GM18951 (cell line): ENCODE measurements at regions not wholly inside any gene's neighbourhood (a gene's known extent, or its start where the extent isn't known, plus 50 kb on each side); places are given as distances from the start of the nearest gene placed in this dataset.

Source experiments
- POLR2A ChIP-seq: IDR thresholded peaks from 4 replicates; pipeline ENCODE4 v1.6.1; 2011; ENCODE audit warnings: mild to moderate bottlenecking; ENCODE audit not compliant: insufficient read length, insufficient read depth; ENCODE audit errors: extremely low read depth
- in situ Hi-C: fragments of 300-500 bp; cut with MboI; formaldehyde crosslinking; loops from one replicate; pipeline ENCODE4 v1.12.0; 2022; ENCODE audit warnings: low sequenced_read_pairs, mixed read lengths, inconsistent platforms; ENCODE audit not compliant: unreplicated experiment

DNA sequence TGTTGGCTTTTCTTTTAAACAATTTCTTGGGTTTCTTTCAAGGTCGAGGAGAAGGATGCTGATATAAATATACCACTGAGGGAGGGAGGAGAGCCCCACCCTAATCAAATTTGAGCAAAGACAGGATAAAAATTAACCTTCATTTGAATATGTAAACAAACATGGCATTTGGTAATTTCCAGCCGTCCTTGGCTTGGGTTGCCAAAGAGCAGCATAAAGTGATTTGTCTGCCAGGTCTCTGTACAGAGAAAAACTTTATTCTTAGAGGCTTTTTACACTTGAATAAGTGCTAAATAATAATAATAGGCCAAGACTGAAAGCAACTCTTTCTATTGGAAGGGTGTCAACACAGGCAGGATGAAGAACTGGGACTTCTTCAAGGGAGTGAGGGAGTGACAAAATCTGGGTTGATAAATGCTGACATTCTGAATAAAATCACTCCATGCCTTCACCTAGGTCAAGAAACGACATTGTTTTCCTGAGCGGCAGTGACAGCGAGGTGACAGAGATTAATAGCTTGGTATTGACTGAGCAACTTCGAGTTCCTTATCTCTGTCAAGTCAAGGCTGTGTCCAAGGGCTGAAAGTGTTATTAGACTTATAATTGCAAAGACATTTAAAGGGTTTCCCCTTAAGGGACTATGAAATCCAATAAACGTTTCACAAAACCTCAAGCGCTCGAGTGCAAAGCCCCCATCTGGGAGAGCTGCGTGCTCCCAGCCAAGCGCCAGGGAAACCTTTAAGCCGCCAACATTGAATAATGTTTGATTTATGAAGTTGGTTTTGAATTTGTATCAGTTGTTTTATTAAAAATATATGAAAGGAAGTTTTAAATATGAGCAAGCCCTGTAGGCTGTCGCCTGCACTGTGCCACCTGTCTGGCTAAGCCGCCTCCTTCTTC, 269.5 kb upstream of the N4BP1 start:
- TF ChIP-seq POLR2A, result no peak
- in situ Hi-C loops, result no loop called here

DNA sequence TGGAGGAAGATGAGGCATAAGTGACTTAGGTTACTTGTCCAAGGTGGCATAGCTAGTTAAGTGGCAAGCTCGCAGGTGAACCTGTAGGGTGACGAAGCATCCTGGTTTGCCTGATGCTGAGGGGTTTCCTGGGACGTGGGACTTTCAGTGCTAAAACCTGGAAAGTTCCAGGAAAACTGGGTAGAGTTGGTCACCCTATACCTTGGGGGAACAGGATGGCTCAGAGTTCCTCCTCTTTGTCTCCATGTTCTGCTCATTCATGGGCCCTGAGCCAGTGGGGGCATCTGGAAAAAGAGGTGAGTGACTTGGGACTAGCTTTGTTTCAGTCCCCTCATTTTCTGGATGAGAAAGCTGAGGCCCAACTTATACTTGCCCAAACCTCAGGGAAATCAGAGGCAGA, 268.0 kb upstream of the N4BP1 start:
- TF ChIP-seq POLR2A, result no peak
- in situ Hi-C loops, result no loop called here

DNA sequence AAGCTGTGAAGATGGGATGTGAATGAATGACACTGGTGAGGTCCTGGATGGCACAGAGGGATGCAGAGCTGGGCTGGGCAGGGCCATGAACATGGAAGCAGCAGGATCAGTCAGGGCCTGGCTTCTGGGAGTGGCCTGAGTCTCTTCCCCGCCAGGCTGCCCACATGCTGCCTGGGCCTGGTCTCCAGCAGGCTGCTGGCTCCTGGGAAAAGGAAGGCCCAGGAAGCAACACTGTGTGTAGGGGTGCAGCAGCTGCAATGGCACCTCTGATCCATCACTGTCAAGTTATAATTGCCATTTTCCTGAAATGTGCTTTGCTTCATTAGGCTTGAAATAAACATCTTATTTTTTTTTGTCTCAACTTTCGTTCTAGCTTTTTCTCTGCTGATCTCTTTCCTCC, 260.2 kb upstream of the N4BP1 start:
- in situ Hi-C loops, result no loop called here
- no peak for TF ChIP-seq POLR2A

DNA sequence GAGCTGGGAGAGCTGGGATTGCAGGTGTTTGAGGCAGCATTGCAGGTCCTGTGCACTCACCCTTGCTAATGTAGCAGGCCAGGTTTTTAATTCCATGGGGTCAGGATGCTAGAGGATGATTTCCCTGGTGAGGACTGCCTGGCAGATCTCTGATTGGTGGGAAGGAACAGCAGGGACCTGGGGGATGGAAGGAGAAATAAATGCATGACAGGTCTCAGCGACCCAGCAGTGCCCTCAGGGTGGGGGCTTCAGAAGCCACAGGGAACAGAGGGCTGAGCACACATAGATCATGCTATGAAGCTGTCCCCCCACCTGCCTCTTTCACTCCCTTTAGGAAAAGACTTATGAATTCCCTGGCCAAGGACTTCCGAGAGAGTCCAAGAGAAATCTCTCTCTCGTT, 255.5 kb upstream of the N4BP1 start:
- in situ Hi-C loops, result no loop called here
- no peak for TF ChIP-seq POLR2A

DNA sequence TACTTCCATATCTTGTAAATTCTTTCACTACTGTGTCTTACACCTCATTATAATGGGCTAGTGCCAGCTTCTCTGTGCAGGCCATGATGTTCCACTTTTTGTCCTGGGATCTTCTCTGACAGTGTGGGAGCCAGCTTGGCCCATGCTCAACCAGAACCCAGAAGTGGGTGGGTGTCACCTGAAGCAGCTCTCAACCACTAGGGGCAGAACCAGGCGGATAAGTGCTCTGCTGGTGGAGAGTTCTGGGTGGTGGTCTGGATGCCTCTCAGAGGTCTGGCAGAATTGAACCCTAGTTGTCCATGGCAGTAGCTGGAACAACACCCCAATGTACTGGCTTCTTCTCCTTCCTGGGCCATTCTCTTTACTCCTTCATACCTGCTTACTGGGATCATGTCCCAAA, 254.1 kb upstream of the N4BP1 start:
- in situ Hi-C loops, result no loop called here

DNA sequence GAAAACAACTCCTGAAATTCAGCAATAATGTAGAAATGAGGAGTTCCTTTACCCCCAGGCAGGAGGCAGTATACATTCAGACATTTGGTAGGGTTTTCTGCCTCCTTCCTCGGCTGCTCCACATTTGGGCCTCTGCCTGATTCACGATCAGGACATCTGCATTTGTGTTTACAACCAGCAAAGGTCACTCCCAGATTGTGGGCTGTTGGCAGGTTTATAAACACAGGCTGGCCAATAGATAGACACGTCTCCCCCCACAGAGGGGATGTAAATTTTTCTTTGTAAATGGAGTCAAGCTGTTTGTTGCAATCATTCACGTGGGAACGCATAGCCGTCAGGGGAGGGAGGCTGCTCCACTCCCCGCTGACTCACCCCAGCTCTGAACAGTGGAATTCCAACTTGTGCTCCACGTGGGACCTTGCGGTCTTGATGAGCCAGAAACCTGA, 252.1 kb upstream of the N4BP1 start:
- no peak for TF ChIP-seq POLR2A
- in situ Hi-C loops, result no loop called here

More for the DNA sequence above, 254.1 kb upstream of the N4BP1 start:
- TF ChIP-seq POLR2A, result no peak

DNA sequence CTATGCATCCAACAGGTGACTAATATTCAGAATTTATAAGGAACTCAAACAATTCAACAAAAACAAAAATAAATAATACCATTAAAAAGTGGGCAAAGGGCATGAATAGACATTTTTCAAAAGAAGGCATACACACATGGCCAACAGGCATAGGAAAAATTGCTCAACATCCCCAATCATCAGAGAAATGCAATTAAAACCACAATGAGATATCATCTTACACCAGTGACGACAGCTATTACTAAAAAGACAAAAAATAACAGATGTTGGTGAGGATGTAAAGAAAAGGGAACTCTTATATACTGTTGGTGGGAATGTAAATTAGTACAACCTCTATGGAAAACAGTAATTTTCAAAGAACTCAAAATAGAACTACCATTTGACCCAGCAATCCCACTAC, 250.4 kb upstream of the N4BP1 start:
- in situ Hi-C loops, result no loop called here
- TF ChIP-seq POLR2A, result no peak

DNA sequence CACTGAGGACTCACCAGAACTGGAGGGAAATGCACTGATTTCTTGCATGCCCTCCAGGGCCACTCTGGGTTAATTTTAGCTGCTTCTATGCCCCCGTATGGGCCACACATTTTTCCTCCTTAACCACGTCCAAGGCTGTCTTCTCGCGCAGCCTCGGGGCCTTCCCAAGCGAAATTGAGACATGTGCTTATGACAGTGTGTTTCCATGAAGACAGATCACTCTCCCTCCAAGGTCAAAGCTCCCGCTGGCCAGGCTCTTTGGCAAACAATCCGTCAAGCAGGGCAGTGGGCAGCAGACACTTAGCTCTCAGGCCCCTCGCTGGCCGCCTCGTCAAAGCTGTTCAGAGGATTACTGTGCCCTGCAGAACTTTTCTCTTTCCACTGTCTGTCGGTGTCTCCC, 243.0 kb upstream of the N4BP1 start:
- in situ Hi-C loops, result no loop called here
- no peak for TF ChIP-seq POLR2A

DNA sequence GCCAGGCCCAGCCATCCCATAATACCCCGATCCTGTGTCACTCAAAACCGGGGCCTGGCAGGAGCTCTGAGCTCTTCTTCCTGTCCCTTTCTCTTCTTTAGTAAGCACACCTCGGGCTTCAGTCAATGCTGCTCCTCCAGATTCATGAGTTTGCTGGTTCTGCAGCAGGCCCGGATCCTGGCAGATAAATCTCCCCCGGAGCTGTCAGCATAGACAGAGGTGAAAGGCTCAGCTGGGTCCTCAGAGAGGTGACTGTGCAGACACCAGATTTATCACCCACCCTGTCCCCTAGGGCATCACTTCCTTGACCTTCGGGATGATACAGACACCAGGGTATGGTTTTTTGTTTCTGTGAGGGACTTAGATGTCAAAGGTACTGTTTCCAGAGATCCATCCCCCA, 242.5 kb upstream of the N4BP1 start:
- in situ Hi-C loops, result no loop called here
- no peak for TF ChIP-seq POLR2A

DNA sequence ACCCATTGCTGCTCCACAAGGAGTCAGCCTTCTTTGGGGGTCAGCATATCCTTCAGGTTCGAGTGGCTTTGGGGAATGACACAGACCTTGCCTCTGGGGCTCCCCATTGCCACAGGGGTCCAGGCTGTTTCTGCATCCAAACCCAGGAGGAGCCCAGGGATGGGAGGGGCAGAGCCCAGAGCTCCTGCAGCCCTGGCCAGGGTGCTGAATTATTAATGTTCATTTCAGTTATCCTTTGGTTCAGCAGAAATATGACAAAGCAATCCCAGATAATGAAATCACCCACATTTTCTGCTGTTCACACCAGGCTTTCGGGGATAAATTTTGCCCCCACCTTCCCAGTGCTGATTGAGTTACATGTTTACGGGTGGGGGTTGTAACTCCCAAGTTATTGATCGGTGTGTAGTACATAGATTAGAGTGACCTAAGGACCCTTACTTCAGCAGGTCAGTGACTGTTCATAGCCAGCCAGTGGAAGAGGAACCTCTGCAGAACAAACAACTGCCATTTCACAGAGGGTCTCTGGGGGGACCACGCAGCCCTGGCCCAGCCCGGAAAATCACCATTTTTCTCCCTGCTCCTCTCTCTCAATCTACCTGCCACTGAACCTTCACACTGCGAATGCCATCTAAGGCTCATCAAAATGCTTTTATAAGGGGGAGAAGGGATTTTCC, 240.3 kb upstream of the N4BP1 start:
- no peak for TF ChIP-seq POLR2A
- in situ Hi-C loops, result no loop called here

DNA sequence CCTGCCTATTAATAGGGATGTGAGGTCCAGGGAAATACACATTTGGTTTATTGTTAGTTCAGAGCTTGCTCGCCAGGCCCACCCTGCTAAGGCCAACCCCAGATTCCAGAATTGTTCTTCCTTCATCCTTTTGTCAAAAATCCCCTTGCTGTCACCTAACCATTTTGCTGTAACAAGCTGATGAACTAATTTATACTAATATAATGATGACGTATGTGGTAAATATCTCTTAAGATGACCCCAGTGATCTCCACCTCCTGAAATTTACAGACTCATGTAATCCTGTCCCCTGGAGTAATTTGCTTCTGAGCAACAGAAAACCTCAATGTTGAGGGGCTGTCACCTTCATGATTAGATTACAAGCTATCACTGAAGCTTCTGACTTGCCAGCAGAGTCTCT, 236.3 kb upstream of the N4BP1 start:
- TF ChIP-seq POLR2A, result no peak
- in situ Hi-C loops, result no loop called here

DNA sequence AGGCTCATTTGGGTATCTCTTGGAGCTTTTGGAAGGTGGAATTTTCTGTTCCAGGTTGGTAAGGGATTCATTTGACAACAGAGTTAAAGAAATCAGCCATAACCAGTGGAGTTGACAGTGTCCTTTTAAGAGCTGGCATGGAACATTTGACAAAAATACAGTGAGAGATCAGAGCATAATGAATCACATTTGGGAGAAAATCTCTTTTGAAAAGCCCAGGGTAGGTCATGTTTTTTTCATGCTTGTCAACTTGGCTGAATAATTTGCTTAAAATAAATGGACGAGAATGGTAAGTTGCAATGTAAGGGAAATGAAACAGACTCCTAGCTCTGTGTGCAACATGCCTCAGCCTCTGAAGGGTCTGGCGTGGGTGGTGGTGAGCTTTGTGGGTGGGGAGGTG, 235.3 kb upstream of the N4BP1 start:
- in situ Hi-C loops, result no loop called here
- TF ChIP-seq POLR2A, result no peak

DNA sequence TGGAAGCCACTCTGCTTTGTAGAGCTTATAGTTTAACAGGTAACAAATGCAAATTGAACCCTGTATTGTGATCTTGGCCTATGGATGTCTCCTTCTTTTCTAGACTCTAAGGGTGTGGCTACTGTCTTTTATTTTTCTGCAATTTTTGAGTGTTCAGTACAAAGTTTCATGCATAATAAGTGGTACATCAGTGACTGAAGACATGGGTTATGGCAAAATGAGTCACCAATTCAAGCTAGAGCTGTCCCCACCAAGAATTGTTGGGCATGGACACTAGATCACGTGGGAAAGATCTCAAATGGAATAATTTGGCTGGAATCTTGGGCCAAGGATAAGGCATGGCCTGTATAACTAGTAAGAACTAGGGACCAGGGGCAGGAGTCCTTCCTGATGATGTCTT, 228.4 kb upstream of the N4BP1 start:
- no peak for TF ChIP-seq POLR2A
- in situ Hi-C loops, result no loop called here

DNA sequence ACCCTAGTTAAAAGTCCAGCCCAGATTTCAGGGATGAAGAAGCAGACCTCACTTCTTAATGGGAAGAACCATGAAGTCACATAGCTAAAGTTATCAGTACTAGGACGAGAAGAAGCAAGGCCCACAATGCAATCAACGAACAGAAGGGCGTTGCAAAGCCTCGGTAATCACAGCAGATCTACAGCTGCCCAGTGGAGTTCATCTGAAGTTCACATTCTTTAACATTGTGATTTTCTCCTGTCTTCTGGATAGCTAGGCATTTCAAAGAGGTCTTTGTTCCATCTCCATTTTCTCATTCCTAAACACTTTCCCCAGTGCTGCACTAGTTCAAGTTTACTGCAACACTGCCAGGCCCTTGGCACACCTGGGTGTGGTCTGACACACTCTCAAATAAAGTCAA, 226.7 kb upstream of the N4BP1 start:
- in situ Hi-C loops, result no loop called here
- no peak for TF ChIP-seq POLR2A
